IPS-15b (cell line): ENCODE measurements at regions not wholly inside any gene's neighbourhood (a gene's known extent, or its start where the extent isn't known, plus 50 kb on each side); places are given as distances from the start of the nearest gene placed in this dataset.

Source experiments
- H3K27me3 ChIP-seq: one replicate; pipeline ENCODE4 v1.6.1; 2013; ENCODE audit warnings: low read length; ENCODE audit not compliant: control insufficient read depth, insufficient read depth
- H3K36me3 ChIP-seq: one replicate; pipeline ENCODE4 v1.6.1; 2013; ENCODE audit warnings: low read length; ENCODE audit not compliant: control insufficient read depth, insufficient read depth
- H3K4me1 ChIP-seq: one replicate; pipeline ENCODE4 v1.6.1; 2013; ENCODE audit warnings: mild to moderate bottlenecking, low read length; ENCODE audit not compliant: control insufficient read depth, insufficient read depth
- H3K4me3 ChIP-seq: one replicate; pipeline ENCODE4 v1.5.1; 2013; ENCODE audit warnings: low read depth, low read length
- H3K9ac ChIP-seq: one replicate; pipeline ENCODE4 v1.6.1; 2013; ENCODE audit warnings: low read depth, mild to moderate bottlenecking, low read length
- H3K9me3 ChIP-seq: one replicate; pipeline ENCODE4 v1.6.1; 2013; ENCODE audit warnings: mild to moderate bottlenecking, low read length; ENCODE audit not compliant: control insufficient read depth, insufficient read depth

- Histone ChIP-seq H3K27me3 (no peaks in the 10 kb centered on the region), H3K36me3 (no peaks in the 10 kb centered on the region), H3K9ac (no peak overlapping the region), H3K9me3 (no peaks in the 10 kb centered on the region), H3K4me3 (no peak overlapping the region), H3K4me1 (no peaks in the 10 kb centered on the region)
Measured at GRCh38 chr18:40440088-40440487, 1514.9 kb upstream of the PIK3C3 start.

GRCh38 chr18:40437517-40437916 is 1517.5 kb upstream of the PIK3C3 start:
- H3K27me3 ChIP-seq = no peaks in the 10 kb centered on the region

DNA sequence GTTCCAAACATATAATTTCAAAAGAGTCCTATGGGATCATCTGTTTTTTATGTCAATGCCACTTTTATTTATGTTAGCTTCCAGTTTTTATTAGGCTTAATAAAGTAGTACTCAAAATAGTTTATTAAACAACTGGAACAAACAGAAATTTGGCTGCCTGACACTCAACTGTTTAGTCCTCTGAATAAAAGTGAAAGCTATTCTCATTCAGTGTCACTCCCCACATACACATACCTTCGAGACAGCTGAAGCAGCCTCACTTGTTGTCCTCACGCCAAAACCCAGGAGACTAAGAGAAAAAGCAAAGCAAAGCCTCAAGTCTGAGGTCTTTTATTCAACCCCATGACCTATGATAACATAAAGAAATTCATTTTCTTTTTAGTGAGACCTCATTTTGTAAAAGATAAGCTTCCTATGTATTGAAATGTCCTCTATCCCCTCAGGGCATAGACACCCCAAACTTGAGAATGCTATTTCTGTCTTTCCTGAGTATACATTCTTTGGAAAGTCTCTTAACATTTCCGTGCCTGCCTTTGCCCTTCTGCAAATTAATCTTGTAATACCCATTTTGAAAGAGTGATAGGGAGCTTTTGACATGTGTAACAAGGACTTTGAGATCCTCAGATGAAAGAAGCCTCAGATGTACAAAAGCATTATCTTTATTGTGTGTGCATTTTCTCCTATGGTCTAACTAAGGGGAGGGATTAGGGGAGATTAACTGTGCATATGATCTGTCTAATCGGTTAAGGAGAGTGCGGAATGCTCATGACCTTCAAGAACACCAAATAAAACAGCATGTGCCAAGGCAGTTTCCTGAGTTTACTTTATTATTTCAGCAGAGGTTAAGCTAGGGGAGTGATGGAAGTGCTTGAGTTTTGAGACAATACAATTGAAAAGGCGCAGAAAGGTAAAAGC is 1523.7 kb upstream of the PIK3C3 start:
- Histone ChIP-seq H3K9me3 (no peaks in the 10 kb centered on the region), H3K36me3 (no peaks in the 10 kb centered on the region), H3K4me3 (no peak overlapping the region), H3K4me1 (no peaks in the 10 kb centered on the region), H3K9ac (no peak overlapping the region), H3K27me3 (no peaks in the 10 kb centered on the region)

More at GRCh38 chr18:40437517-40437916, 1517.5 kb upstream of the PIK3C3 start:
- Histone ChIP-seq H3K36me3 (no peaks in the 10 kb centered on the region), H3K4me3 (no peak overlapping the region), H3K9me3 (no peaks in the 10 kb centered on the region), H3K9ac (no peak overlapping the region), H3K4me1 (no peaks in the 10 kb centered on the region)

GRCh38 chr18:40423291-40423690 is 1531.7 kb upstream of the PIK3C3 start:
- Histone ChIP-seq H3K9ac (no peak overlapping the region), H3K4me1 (no peaks in the 10 kb centered on the region), H3K27me3 (no peaks in the 10 kb centered on the region), H3K36me3 (no peaks in the 10 kb centered on the region), H3K4me3 (no peak overlapping the region), H3K9me3 (no peaks in the 10 kb centered on the region)

GRCh38 chr18:40420675-40421074 is 1534.4 kb upstream of the PIK3C3 start:
- Histone ChIP-seq H3K4me3 (no peak overlapping the region), H3K9me3 (no peaks in the 10 kb centered on the region), H3K4me1 (no peaks in the 10 kb centered on the region), H3K36me3 (no peaks in the 10 kb centered on the region), H3K27me3 (no peaks in the 10 kb centered on the region), H3K9ac (no peak overlapping the region)

GRCh38 chr18:40417501-40417900 is 1537.5 kb upstream of the PIK3C3 start:
- no peak overlapping the region for H3K4me3 ChIP-seq
- H3K36me3 ChIP-seq = no peaks in the 10 kb centered on the region
- no peaks in the 10 kb centered on the region for H3K9me3 ChIP-seq
- H3K9ac ChIP-seq = no peak overlapping the region
- no peaks in the 10 kb centered on the region for H3K4me1 ChIP-seq
- H3K27me3 ChIP-seq = no peaks in the 10 kb centered on the region

DNA sequence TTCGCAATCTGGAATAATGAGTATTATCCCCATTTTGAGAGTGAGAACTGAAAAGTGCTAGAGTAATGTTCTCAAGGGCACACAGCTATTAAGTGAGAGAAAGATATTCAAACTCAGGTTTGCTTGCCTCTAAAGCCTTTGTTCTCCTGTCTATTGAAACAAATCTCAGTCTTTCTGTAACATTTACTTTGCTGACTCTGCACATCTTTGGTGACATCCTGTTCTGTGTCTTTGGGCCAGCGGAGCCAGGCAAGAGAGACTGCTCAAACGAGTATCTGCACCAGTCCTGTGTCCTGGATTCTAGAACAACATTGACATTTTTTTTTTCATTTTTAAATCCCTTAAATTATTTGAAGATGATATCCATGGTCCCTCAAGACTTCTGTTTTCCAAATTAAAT is 1539.2 kb upstream of the PIK3C3 start:
- H3K4me3 ChIP-seq = no peak overlapping the region
- no peaks in the 10 kb centered on the region for H3K36me3 ChIP-seq
- H3K27me3 ChIP-seq = no peaks in the 10 kb centered on the region
- H3K9ac ChIP-seq = no peak overlapping the region
- H3K9me3 ChIP-seq = no peaks in the 10 kb centered on the region
- no peaks in the 10 kb centered on the region for H3K4me1 ChIP-seq

DNA sequence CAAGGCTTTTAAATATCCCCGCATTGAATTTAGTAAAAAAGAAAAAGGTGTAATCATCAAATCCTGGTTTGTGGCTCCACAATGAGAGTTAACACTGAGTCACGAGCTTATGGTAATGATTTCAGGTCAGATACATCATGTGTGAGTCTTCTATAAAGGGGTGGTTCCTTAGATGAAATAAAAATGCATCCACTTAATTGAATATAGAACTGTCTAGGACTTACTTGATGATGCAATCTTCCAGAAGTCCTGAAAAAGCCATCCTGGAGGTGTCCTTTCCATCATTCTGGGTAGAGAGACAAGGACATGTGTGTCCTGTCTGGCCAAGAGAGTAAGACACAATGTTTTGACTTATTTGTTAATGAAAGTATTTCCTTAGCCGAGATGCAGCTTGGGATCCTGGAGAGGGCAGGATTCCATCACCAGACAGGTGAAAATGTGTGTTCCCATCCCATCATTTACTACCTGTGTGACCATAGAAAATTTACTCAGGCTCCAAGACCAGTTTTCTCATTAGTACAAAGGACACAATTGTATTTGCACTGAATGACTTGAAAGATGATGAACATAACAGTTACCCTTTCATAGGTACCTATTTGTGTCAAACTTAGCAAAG is 1539.8 kb upstream of the PIK3C3 start:
- Histone ChIP-seq H3K4me1 (no peaks in the 10 kb centered on the region), H3K9me3 (no peaks in the 10 kb centered on the region), H3K4me3 (no peak overlapping the region), H3K36me3 (no peaks in the 10 kb centered on the region), H3K27me3 (no peaks in the 10 kb centered on the region), H3K9ac (no peak overlapping the region)

DNA sequence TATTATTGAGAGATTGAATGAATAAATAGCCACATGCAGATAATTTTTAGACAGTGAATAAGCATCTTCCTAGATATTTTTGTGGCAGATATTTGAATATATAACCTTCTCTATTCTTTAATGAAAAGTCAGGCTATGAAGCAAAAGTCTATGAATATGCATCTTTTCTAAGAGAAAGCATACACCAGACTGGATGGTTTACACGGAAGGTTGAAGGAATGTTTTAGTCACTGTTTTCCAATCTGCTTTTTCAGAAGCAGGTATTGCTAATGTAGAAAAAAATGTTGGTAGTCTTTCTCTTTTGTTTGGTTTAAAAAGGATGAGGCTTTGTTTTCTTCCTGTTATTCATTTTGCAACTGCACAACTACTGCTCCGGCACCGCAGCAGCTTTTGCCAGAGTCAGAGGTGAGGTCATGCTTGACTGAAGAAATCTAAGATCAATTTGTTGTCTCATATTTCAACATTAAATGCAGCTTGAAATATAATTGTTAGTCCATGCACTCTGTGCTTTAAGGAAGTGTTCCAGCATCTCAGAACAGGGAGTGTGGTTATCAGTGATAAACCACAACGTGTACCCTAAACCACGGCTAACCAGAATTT is 1540.8 kb upstream of the PIK3C3 start:
- no peak overlapping the region for H3K9ac ChIP-seq
- H3K36me3 ChIP-seq = no peaks in the 10 kb centered on the region
- no peaks in the 10 kb centered on the region for H3K9me3 ChIP-seq
- no peak overlapping the region for H3K4me3 ChIP-seq
- H3K4me1 ChIP-seq = no peaks in the 10 kb centered on the region
- H3K27me3 ChIP-seq = no peaks in the 10 kb centered on the region

DNA sequence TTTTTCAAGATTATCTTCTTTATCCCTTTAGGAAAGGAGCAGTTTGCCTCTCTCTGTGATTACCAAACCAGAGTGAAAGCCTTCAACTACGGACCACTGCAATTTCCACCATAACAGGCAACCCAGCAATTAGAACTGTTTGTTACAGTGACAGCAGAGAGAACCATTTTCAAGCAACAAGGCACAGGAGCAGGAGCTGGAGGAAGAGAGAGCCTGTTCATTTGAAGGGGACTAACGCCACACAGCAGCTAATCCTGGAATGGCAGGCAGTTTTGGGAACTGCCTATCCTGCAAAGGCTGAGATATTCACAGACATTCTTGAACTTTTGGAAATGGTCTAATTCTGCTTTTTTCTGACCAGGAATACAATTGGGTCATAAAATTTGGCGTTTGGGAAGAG is 1541.9 kb upstream of the PIK3C3 start:
- H3K9me3 ChIP-seq = no peaks in the 10 kb centered on the region
- no peaks in the 10 kb centered on the region for H3K36me3 ChIP-seq
- no peaks in the 10 kb centered on the region for H3K27me3 ChIP-seq
- no peak overlapping the region for H3K9ac ChIP-seq
- H3K4me3 ChIP-seq = no peak overlapping the region
- no peaks in the 10 kb centered on the region for H3K4me1 ChIP-seq

GRCh38 chr18:40412410-40412809 is 1542.6 kb upstream of the PIK3C3 start:
- Histone ChIP-seq H3K4me1 (no peaks in the 10 kb centered on the region), H3K9me3 (no peaks in the 10 kb centered on the region)

GRCh38 chr18:40407909-40408308 is 1547.1 kb upstream of the PIK3C3 start:
- H3K36me3 ChIP-seq = no peaks in the 10 kb centered on the region
- no peak overlapping the region for H3K9ac ChIP-seq
- H3K4me3 ChIP-seq = no peak overlapping the region
- H3K9me3 ChIP-seq = no peaks in the 10 kb centered on the region
- no peaks in the 10 kb centered on the region for H3K4me1 ChIP-seq
- H3K27me3 ChIP-seq = no peaks in the 10 kb centered on the region

More at GRCh38 chr18:40412410-40412809, 1542.6 kb upstream of the PIK3C3 start:
- H3K4me3 ChIP-seq = no peak overlapping the region
- H3K36me3 ChIP-seq = no peaks in the 10 kb centered on the region
- no peaks in the 10 kb centered on the region for H3K27me3 ChIP-seq
- H3K9ac ChIP-seq = no peak overlapping the region
